H1 (cell line): ENCODE measurements at regions not wholly inside any gene's neighbourhood (a gene's known extent, or its start where the extent isn't known, plus 50 kb on each side); places are given as distances from the start of the nearest gene placed in this dataset.

ENCODE experiments used
- ATF2 ChIP-seq: IDR thresholded peaks from 2 replicates; pipeline ENCODE4 v1.6.1; 2012; ENCODE audit warnings: low read length, inconsistent platforms
- EP300 ChIP-seq, 2 experiments: IDR thresholded peaks; 1 replicate in 1 of 2; 2 replicates in 1 of 2; pipeline ENCODE4 v1.6.1; 2011 to 2012; ENCODE audit warnings: low read depth in 2 of 2, low read length in 2 of 2, mild to moderate bottlenecking in 2 of 2, borderline replicate concordance in 1 of 2, inconsistent platforms in 1 of 2, moderate library complexity in 1 of 2
- EZH2 ChIP-seq: fragments of 200-600 bp; sonication (generic); IDR thresholded peaks from 2 replicates; pipeline ENCODE4 v1.7.1; 2012; ENCODE audit warnings: low read depth, mild to moderate bottlenecking, moderate library complexity, low read length, inconsistent platforms; ENCODE audit not compliant: severe bottlenecking
- FOSL1 ChIP-seq: IDR thresholded peaks from 2 replicates; pipeline ENCODE4 v1.6.1; 2011; ENCODE audit warnings: mild to moderate bottlenecking, low read depth, low read length, moderate library complexity; ENCODE audit not compliant: insufficient read depth
- GTF2F1 ChIP-seq: IDR thresholded peaks from 2 replicates; pipeline ENCODE4 v1.6.1; 2012; ENCODE audit warnings: low read depth, low read length, improper control_type of control experiment, borderline replicate concordance
- MAFK ChIP-seq: IDR thresholded peaks from 2 replicates; pipeline ENCODE4 v1.6.1; 2012; ENCODE audit warnings: low read depth, mild to moderate bottlenecking, improper control_type of control experiment, low read length
- POLR2A ChIP-seq, 2 experiments: IDR thresholded peaks; 1 replicate in 1 of 2; 2 replicates in 1 of 2; pipeline ENCODE4 v1.6.1; 2011; ENCODE audit warnings: low read depth in 2 of 2, low read length in 2 of 2, mild to moderate bottlenecking in 2 of 2; ENCODE audit errors: control extremely low read depth in 1 of 2
- RFX5 ChIP-seq: IDR thresholded peaks from 2 replicates; pipeline ENCODE4 v1.6.1; 2011; ENCODE audit warnings: low read depth, low read length, improper control_type of control experiment, borderline replicate concordance
- SIRT6 ChIP-seq: IDR thresholded peaks from one replicate; pipeline ENCODE4 v1.7.1; 2012; ENCODE audit warnings: low read length, inconsistent platforms
- SIX5 ChIP-seq: IDR thresholded peaks from 2 replicates; pipeline ENCODE4 v1.6.1; 2011; ENCODE audit warnings: mild to moderate bottlenecking, low read depth, low read length
- TEAD4 ChIP-seq: IDR thresholded peaks from 2 replicates; pipeline ENCODE4 v1.6.1; 2012; ENCODE audit warnings: low read depth, low read length, inconsistent platforms, mixed read lengths
- ZNF274 ChIP-seq: IDR thresholded peaks from 2 replicates; pipeline ENCODE4 v1.7.0; 2012; ENCODE audit warnings: low read length, borderline replicate concordance; ENCODE audit errors: extremely low read depth
- TF ChIP-seq, protein P1 (sequence below), 3 experiments: IDR thresholded peaks; 1 replicate in 2 of 3; 2 replicates in 1 of 3; pipeline versions ENCODE4 v1.5.1 to v1.6.1; 2011; ENCODE audit warnings: low read length in 3 of 3, mild to moderate bottlenecking in 3 of 3, inconsistent platforms in 2 of 3, low read depth in 1 of 3, moderate library complexity in 1 of 3; ENCODE audit not compliant: insufficient read depth in 1 of 3; ENCODE audit errors: control extremely low read depth in 1 of 3
- TF ChIP-seq, protein P2 (sequence below): IDR thresholded peaks from 2 replicates; pipeline ENCODE4 v1.6.1; 2012; ENCODE audit warnings: inconsistent platforms

DNA sequence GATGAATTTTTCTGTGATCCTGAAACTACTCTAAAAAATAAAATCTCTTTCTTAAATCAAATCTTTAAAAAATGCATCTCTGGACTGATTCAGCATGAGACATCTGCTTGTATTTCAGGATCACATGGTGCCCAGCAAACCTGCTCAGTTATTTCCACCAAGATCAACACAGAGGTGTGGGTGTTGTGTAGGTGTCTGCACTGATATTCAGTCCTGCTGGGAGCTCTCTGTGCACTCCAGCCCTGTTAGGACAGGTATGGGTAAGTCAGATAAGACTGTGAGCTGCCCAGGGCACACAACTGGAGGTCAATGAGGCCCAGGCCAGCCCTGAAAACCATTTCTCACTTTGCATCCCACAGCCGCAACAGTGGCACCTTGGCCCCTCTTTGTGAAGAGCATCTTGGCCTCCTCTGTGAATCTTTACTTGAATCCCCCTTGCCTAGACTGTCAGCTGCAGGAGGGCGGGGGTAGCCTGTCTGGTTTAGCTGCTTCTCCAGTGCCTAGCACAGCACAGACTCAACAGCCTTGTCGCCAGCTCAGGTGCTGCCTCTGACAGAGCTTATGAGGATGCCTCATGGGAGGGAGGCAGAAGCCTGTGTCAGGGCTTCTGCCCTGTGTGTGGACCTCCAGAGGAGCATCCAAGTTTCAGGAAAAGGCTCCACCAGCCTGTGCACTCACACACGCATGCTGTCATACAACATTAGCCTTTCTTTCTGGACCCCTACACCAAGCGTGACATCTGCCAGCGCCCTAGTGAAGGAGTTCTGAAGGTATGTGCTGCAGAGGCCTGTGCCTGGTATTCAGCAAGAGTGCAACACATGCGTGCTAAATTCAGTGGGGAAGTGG lies 187.6 kb upstream of the CST7 start:
- TF ChIP-seq EP300 (IDR thresholded peaks at IDR 0.05; ENCODE audit: borderline replicate concordance in 1 of 2, low read depth in 2 of 2, low read length in 2 of 2) (no peak), POLR2A (IDR thresholded peaks at IDR 0.05; ENCODE audit: control extremely low read depth in 1 of 2, low read depth in 2 of 2, low read length in 2 of 2) (no peak), SIX5 (no peak), ZNF274 (no peak), GTF2F1 (no peak), EZH2 (no peak), TEAD4 (no peak), RFX5 (no peak), SIRT6 (no peak), FOSL1 (no peak), MAFK (no peak), ATF2 (no peak)
- TF ChIP-seq, protein P1, sequence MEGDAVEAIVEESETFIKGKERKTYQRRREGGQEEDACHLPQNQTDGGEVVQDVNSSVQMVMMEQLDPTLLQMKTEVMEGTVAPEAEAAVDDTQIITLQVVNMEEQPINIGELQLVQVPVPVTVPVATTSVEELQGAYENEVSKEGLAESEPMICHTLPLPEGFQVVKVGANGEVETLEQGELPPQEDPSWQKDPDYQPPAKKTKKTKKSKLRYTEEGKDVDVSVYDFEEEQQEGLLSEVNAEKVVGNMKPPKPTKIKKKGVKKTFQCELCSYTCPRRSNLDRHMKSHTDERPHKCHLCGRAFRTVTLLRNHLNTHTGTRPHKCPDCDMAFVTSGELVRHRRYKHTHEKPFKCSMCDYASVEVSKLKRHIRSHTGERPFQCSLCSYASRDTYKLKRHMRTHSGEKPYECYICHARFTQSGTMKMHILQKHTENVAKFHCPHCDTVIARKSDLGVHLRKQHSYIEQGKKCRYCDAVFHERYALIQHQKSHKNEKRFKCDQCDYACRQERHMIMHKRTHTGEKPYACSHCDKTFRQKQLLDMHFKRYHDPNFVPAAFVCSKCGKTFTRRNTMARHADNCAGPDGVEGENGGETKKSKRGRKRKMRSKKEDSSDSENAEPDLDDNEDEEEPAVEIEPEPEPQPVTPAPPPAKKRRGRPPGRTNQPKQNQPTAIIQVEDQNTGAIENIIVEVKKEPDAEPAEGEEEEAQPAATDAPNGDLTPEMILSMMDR (IDR thresholded peaks at IDR 0.05; ENCODE audit: control extremely low read depth in 1 of 3, insufficient read depth in 1 of 3, low read depth in 1 of 3, low read length in 3 of 3), result no peak
- TF ChIP-seq, protein P2, sequence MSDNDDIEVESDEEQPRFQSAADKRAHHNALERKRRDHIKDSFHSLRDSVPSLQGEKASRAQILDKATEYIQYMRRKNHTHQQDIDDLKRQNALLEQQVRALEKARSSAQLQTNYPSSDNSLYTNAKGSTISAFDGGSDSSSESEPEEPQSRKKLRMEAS, result no peak
